Esophagus muscularis mucosa (tissue), 4 donors: ENCODE measurements at regions not wholly inside any gene's neighbourhood (a gene's known extent, or its start where the extent isn't known, plus 50 kb on each side); places are given as distances from the start of the nearest gene placed in this dataset.

Experiments used
- DNase-seq: peaks from one replicate; pipeline ENCODE4 v3.0.0-alpha.2; 2017; ENCODE audit errors: extremely low spot score
- H3K27ac ChIP-seq, 4 donors: fragments of 200-600 bp; sonication (generic); replicated peaks in 1 of 4; 1 replicate in 3 of 4; 2 replicates in 1 of 4; pipeline ENCODE4 v1.5.1; 2016 to 2019; ENCODE audit warnings: mild to moderate bottlenecking in 1 of 4
- H3K27me3 ChIP-seq, 4 donors: fragments of 200-600 bp; sonication (generic); one replicate each; pipeline versions ENCODE4 v1.5.1 to v1.6.0; 2016 to 2019
- H3K36me3 ChIP-seq, 4 donors: fragments of 200-600 bp; sonication (generic); one replicate each; pipeline ENCODE4 v1.5.1; 2016 to 2019
- H3K4me1 ChIP-seq, 4 donors: fragments of 200-600 bp; sonication (generic); one replicate each; pipeline ENCODE4 v1.5.1; 2016 to 2019
- H3K4me3 ChIP-seq, 4 donors: fragments of 200-600 bp; sonication (generic); 1 replicate in 2 of 4; 2 replicates in 2 of 4; pipeline ENCODE4 v1.5.1; 2016 to 2019; ENCODE audit warnings: mild to moderate bottlenecking in 4 of 4, moderate library complexity in 1 of 4
- H3K9me3 ChIP-seq, 4 donors: fragments of 200-600 bp; sonication (generic); 1 replicate in 3 of 4; 2 replicates in 1 of 4; pipeline ENCODE4 v1.5.1; 2016 to 2019
- CTCF ChIP-seq, 3 experiments: fragments of 200-600 bp in 2 of 3; fragments of 450-650 bp in 1 of 3; sonication (generic) in 2 of 3; IDR thresholded peaks; one replicate each; pipeline ENCODE4 v1.5.1; 2017 to 2019; ENCODE audit warnings: antibody characterized with exemption in 3 of 3, mild to moderate bottlenecking in 2 of 3, moderate library complexity in 1 of 3
- EP300 ChIP-seq: sonication (generic); formaldehyde crosslinking; IDR thresholded peaks from one replicate; pipeline ENCODE4 v1.6.1; 2017; ENCODE audit warnings: antibody characterized with exemption
- POLR2A ChIP-seq: fragments of 450-650 bp; IDR thresholded peaks from one replicate; pipeline ENCODE4 v1.6.1; 2017; ENCODE audit warnings: antibody characterized with exemption, moderate library complexity, mild to moderate bottlenecking, low read depth
- POLR2AphosphoS5 ChIP-seq, 2 donors: sonication (generic); formaldehyde crosslinking; IDR thresholded peaks; one replicate each; pipeline ENCODE4 v1.6.1; 2017; ENCODE audit warnings: antibody characterized with exemption in 2 of 2
- WGBS: methylation state at CpG from one replicate; pipeline ENCODE4 v1.1.5; 2018; 5-methylcytosine and 5-hydroxymethylcytosine counted together
- intact Hi-C: fragments of 100-400 bp; cut with DNase I; formaldehyde crosslinking; loops from one replicate; pipeline ENCODE4 v1.15.1; 2023

DNA sequence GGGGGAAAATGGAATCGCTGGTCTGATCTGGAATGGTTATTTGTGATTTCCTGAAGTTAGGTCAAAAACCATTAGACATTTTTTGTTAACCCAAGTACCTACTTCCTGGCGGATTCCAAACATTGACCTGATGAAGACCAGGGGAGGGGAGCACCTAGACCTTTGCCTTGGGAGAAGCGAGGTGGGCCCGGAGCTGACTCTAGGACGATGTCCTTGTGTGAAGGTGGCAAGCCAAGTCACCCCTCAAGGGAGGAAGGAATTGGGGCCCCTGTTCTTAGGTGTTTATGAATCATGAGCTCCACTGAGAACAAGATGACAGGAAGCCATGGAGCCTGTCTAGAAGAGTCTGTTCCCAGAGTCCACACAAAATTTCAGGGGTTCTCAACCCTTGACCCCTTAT lies 204.9 kb upstream of the FOXF1 start:
- Histone ChIP-seq H3K9me3 (no peaks in the 10 kb centered on the region), H3K27me3 (no peaks in the 10 kb centered on the region), H3K27ac (peak overlapping the region; percentile 49 to 92 (median 92)), H3K4me1 (peaks cover 3 to 51% (median 32%) of the 10 kb centered on the region in 4 donors), H3K4me3 (no peak overlapping the region), H3K36me3 (no peaks in the 10 kb centered on the region)
- 87% methylated on average over 5 of the region's 5 CpGs for WGBS
- TF ChIP-seq POLR2AphosphoS5 (IDR thresholded peaks at IDR 0.05), result no peak
- no peak for TF ChIP-seq POLR2A
- no peak for TF ChIP-seq CTCF (IDR thresholded peaks at IDR 0.05)
- no peak for TF ChIP-seq EP300
- no peak for DNase-seq
- intact Hi-C loops, result loop anchor here (5.0 to 10.0 kb wide), 2 partner anchors 37 to 111 kb away; no protein-coding TSS in a partner anchor

GRCh38 chr16:86306011-86306644 lies 204.2 kb upstream of the FOXF1 start:
- DNase-seq, result no peak
- 84% methylated on average over 7 of the region's 7 CpGs for WGBS
- TF ChIP-seq POLR2A (no peak), CTCF (IDR thresholded peaks at IDR 0.05) (no peak), POLR2AphosphoS5 (IDR thresholded peaks at IDR 0.05) (no peak), EP300 (no peak)
- intact Hi-C loops, result loop anchor here (5.0 to 10.0 kb wide), 2 partner anchors 36 to 111 kb away; no protein-coding TSS in a partner anchor
- Histone ChIP-seq H3K4me3 (no peak overlapping the region), H3K27me3 (no peaks in the 10 kb centered on the region), H3K4me1 (peaks cover 3 to 46% (median 32%) of the 10 kb centered on the region in 4 donors), H3K36me3 (no peaks in the 10 kb centered on the region), H3K27ac (peak overlapping the region; percentile 49 to 92 (median 92)), H3K9me3 (no peaks in the 10 kb centered on the region)

DNA sequence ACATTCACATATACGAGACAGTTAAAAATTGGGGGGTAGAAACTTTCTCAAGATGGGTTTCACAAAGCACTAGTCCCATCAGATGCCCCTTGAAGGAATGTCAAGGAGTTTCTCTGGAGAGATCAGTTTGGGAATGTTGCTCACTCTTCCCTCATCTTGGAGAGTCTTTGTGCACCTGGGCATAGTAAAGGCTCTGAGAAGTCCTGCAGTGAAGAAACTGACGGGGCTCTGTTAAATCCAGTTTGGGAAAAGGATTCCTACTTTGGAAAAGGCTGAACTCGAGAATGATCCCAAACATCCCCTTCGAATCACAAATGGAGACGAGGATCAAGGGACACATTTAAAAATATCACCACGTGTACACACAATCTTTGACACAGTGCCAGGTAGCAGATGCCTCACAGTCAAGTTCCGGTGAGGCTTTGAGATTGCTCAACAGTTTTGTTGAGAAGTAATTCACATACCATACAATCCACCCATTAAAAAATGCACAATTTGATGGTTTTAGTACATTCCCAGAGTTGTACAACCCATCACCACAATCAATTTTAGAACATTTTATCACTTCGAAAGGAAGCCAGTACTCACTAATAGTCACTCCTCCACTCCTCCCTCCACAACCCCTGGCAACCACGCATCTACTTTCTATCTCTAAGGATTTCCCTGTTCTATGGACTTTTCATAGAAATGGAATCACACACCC lies 203.4 kb upstream of the FOXF1 start:
- intact Hi-C loops, result loop anchor here (5.0 to 10.0 kb wide), 2 partner anchors 35 to 112 kb away; no protein-coding TSS in a partner anchor
- H3K9me3 ChIP-seq, result no peaks in the 10 kb centered on the region
- peaks cover 3 to 43% (median 32%) of the 10 kb centered on the region in 4 donors for H3K4me1 ChIP-seq
- DNase-seq, result no peak
- TF ChIP-seq CTCF (IDR thresholded peaks at IDR 0.05), result no peak
- WGBS, result 64% methylated on average over 9 of the region's 9 CpGs
- peak overlapping the region; percentile 49 to 92 (median 67) for H3K27ac ChIP-seq
- no peak overlapping the region for H3K4me3 ChIP-seq
- no peaks in the 10 kb centered on the region for H3K27me3 ChIP-seq
- no peaks in the 10 kb centered on the region for H3K36me3 ChIP-seq

DNA sequence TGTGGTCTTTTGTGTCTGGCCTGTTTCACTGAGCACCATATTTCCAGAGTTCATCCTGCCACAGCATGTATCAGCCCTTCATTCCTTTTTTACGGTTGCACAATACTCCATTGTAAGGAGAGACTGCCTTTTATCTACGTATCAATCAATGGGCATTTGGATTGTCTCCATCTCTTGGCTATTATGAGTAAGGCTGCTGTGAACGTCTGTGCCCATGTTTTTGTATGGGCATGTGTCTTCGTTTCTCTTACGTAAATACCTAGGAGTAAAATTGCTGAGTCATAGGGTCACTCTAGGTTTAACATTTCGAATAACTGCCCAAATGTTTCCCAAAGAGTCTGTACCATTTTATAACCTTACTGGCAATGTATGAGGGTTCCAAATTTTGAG lies 202.8 kb upstream of the FOXF1 start:
- H3K27me3 ChIP-seq, result no peaks in the 10 kb centered on the region
- DNase-seq, result no peak
- 54% methylated on average over 6 of the region's 6 CpGs for WGBS
- TF ChIP-seq CTCF (IDR thresholded peaks at IDR 0.05) (no peak), POLR2AphosphoS5 (IDR thresholded peaks at IDR 0.05) (peak in 1 of 2 donors; percentile 76), EP300 (peak; percentile 84), POLR2A (no peak)
- peaks cover 3 to 43% (median 32%) of the 10 kb centered on the region in 4 donors for H3K4me1 ChIP-seq
- no peak overlapping the region for H3K4me3 ChIP-seq
- no peaks in the 10 kb centered on the region for H3K9me3 ChIP-seq
- H3K36me3 ChIP-seq, result no peaks in the 10 kb centered on the region
- intact Hi-C loops, result loop anchor here (5.0 to 10.0 kb wide), 2 partner anchors 35 to 113 kb away; no protein-coding TSS in a partner anchor
- peak overlapping the region; percentile 49 to 92 (median 67) for H3K27ac ChIP-seq
